HL-60 (cell line): ENCODE measurements at regions not wholly inside any gene's neighbourhood (a gene's known extent, or its start where the extent isn't known, plus 50 kb on each side); places are given as distances from the start of the nearest gene placed in this dataset.

Experiments used
- DNase-seq, 2 experiments: peaks; one replicate each; pipeline ENCODE4 v3.0.0-alpha.2; 2010 to 2020; ENCODE audit warnings: low read depth in 1 of 2, low spot score in 1 of 2
- H3K27ac ChIP-seq: fragments of 250-450 bp; sonication (Bioruptor Pico); replicated peaks from 2 replicates; pipeline ENCODE4 v1.5.1; 2020; ENCODE audit warnings: mild to moderate bottlenecking, moderate library complexity
- H3K27me3 ChIP-seq: fragments of 250-450 bp; sonication (Bioruptor Pico); 2 replicates; pipeline ENCODE4 v1.5.1; 2021; ENCODE audit warnings: mild to moderate bottlenecking, moderate library complexity; ENCODE audit not compliant: insufficient read depth, poor library complexity, severe bottlenecking
- H3K4me3 ChIP-seq: replicated peaks from 2 replicates; pipeline ENCODE4 v1.5.1; 2011; ENCODE audit warnings: mild to moderate bottlenecking, control low read depth, low read length; ENCODE audit not compliant: insufficient read depth
- CTCF ChIP-seq: IDR thresholded peaks from one replicate; pipeline ENCODE4 v1.5.1; 2011; ENCODE audit warnings: low read length, control low read depth, inconsistent platforms; ENCODE audit not compliant: insufficient read depth
- GABPA ChIP-seq: IDR thresholded peaks from 2 replicates; pipeline ENCODE4 v1.6.1; 2012; ENCODE audit warnings: low read depth
- POLR2AphosphoS5 ChIP-seq: IDR thresholded peaks from 2 replicates; pipeline ENCODE4 v1.6.1; 2012; ENCODE audit warnings: low read depth
- REST ChIP-seq: IDR thresholded peaks from 2 replicates; pipeline ENCODE4 v1.6.1; 2012; ENCODE audit warnings: low read depth; ENCODE audit not compliant: insufficient replicate concordance
- SPI1 ChIP-seq: IDR thresholded peaks from 2 replicates; pipeline ENCODE4 v1.6.1; 2012; ENCODE audit warnings: low read depth, mild to moderate bottlenecking, borderline replicate concordance

DNA sequence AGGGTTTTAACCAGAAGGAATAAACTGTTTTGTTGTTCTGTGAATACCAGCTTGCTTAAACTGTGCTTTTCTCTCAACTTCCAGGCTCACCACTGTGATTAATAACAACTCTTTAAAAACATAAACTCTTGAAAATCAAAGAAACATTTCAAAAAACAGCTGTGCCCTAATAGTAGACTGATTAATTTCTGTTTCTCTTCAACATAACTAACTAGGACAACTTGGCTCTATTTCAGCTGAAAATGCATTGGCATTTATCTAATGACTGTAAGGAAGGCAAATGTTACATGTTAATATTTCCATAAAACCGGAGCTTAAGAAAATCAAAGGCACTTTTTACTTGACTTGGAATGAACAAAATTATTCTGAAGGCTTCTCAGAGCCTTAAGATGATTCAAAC is 656.1 kb upstream of the NEGR1 start:
- H3K4me3 ChIP-seq, result no peak overlapping the region
- no peak overlapping the region for H3K27ac ChIP-seq
- TF ChIP-seq REST, result no peak
- TF ChIP-seq POLR2AphosphoS5, result no peak
- no peak for TF ChIP-seq SPI1
- TF ChIP-seq CTCF, result no peak
- no peak for TF ChIP-seq GABPA
- no peak for DNase-seq
- H3K27me3 ChIP-seq, result no peaks in the 10 kb centered on the region

- H3K27ac ChIP-seq, result no peak overlapping the region
Observed at GRCh38 chr1:72937905-72938304, 655.6 kb upstream of the NEGR1 start.

DNA sequence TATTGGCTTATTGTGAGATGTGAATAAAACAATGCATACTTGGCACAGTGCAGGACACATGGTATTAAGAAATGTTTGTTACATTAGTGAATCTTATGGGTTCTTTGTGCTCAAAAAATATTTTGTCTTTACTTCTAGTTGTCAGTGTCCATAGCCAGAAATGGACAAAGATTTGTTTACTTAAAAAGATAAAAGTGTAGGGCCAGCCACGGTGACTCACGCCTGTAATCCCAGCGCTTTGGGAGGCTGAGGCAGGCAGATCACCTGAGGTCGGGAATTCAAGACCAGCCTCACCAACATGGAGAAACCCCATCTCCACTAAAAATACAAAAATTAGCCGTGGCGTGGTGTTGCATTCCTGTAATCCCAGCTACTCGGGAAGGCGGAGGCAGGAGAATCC is 654.6 kb upstream of the NEGR1 start:
- Histone ChIP-seq H3K27me3 (no peaks in the 10 kb centered on the region), H3K4me3 (no peak overlapping the region), H3K27ac (no peak overlapping the region)
- no peak for DNase-seq
- TF ChIP-seq CTCF, result no peak

More at GRCh38 chr1:72937905-72938304, 655.6 kb upstream of the NEGR1 start:
- Histone ChIP-seq H3K27me3 (no peaks in the 10 kb centered on the region), H3K4me3 (no peak overlapping the region)
- TF ChIP-seq REST (no peak), CTCF (no peak), GABPA (no peak), POLR2AphosphoS5 (no peak), SPI1 (no peak)
- DNase-seq, result no peak

GRCh38 chr1:72936151-72936740 is 653.9 kb upstream of the NEGR1 start:
- no peak for DNase-seq
- H3K27ac ChIP-seq, result no peak overlapping the region
- H3K4me3 ChIP-seq, result no peak overlapping the region
- TF ChIP-seq POLR2AphosphoS5 (no peak), SPI1 (no peak), CTCF (no peak), GABPA (no peak), REST (no peak)
- H3K27me3 ChIP-seq, result no peaks in the 10 kb centered on the region
